Activated CD4-positive, alpha-beta memory T cell treated with anti-CD3 and anti-CD28 coated beads, Interleukin-2, amount 10 ng/mL, durations not matched to agents 7 days and 5 days (primary cell): ENCODE measurements at regions not wholly inside any gene's neighbourhood (a gene's known extent, or its start where the extent isn't known, plus 50 kb on each side); places are given as distances from the start of the nearest gene placed in this dataset.

ENCODE experiments used
- CTCF ChIA-PET: fragments of 350-600 bp; sonication (Branson Sonifier 250); formaldehyde crosslinking; loops from one replicate; lab custom pipeline; 2021; ENCODE audit warnings: antibody characterized with exemption, inconsistent platforms; lab: Charles Lee
- POLR2A ChIA-PET: fragments of 350-600 bp; sonication (Branson Sonifier 250); formaldehyde crosslinking; loops from one replicate; lab custom pipeline; 2021; ENCODE audit warnings: antibody characterized with exemption; lab: Charles Lee
- DNase-seq: peaks from one replicate; pipeline ENCODE4 v3.0.0-alpha.2; 2020
- H3K27ac Mint-ChIP-seq: one replicate; pipeline ENCODE4 v1.8.0; 2021; ENCODE audit warnings: mild to moderate bottlenecking, mixed read lengths
- H3K27me3 Mint-ChIP-seq: one replicate; pipeline ENCODE4 v1.8.0; 2021; ENCODE audit warnings: mixed read lengths
- H3K36me3 Mint-ChIP-seq: one replicate; pipeline ENCODE4 v1.8.0; 2021; ENCODE audit warnings: low read depth, mixed read lengths
- H3K4me1 Mint-ChIP-seq: one replicate; pipeline ENCODE4 v1.8.0; 2021; ENCODE audit warnings: mixed read lengths
- H3K4me3 Mint-ChIP-seq: one replicate; pipeline ENCODE4 v1.8.0; 2021; ENCODE audit warnings: mild to moderate bottlenecking, mixed read lengths
- H3K9me3 Mint-ChIP-seq: one replicate; pipeline ENCODE4 v1.8.0; 2021; ENCODE audit warnings: mixed read lengths

GRCh38 chr12:130242506-130242905 is 80.2 kb downstream of the FZD10 start:
- DNase-seq: no peak
- H3K4me1 Mint-ChIP-seq: no peaks in the 10 kb centered on the region
- H3K9me3 Mint-ChIP-seq: peaks cover 5% of the 10 kb centered on the region
- H3K36me3 Mint-ChIP-seq: no peaks in the 10 kb centered on the region
- no peak overlapping the region for H3K27ac Mint-ChIP-seq
- POLR2A ChIA-PET: no interaction called here
- no peaks in the 10 kb centered on the region for H3K27me3 Mint-ChIP-seq
- CTCF ChIA-PET: no interaction called here
- no peak overlapping the region for H3K4me3 Mint-ChIP-seq

GRCh38 chr12:130245251-130245650 is 83.0 kb downstream of the FZD10 start:
- H3K4me3 Mint-ChIP-seq: no peak overlapping the region
- H3K9me3 Mint-ChIP-seq: peaks cover 9% of the 10 kb centered on the region
- no peak overlapping the region for H3K27ac Mint-ChIP-seq
- H3K27me3 Mint-ChIP-seq: no peaks in the 10 kb centered on the region
- ChIA-PET POLR2A (no interaction called here), CTCF (no interaction called here)
- H3K36me3 Mint-ChIP-seq: no peaks in the 10 kb centered on the region
- DNase-seq: no peak
- H3K4me1 Mint-ChIP-seq: no peaks in the 10 kb centered on the region

GRCh38 chr12:130246560-130246959 is 84.3 kb downstream of the FZD10 start:
- H3K4me3 Mint-ChIP-seq: no peak overlapping the region
- no peak overlapping the region for H3K27ac Mint-ChIP-seq

GRCh38 chr12:130247634-130248237 is 85.5 kb downstream of the FZD10 start:
- H3K4me3 Mint-ChIP-seq: no peak overlapping the region
- H3K27me3 Mint-ChIP-seq: no peaks in the 10 kb centered on the region
- ChIA-PET CTCF (interaction anchor here (1.2 kb wide), 1 partner anchor 34 kb away, joined by 3 read pairs; no protein-coding TSS in a partner anchor), POLR2A (no interaction called here)
- DNase-seq: no peak
- peaks cover 7% of the 10 kb centered on the region for H3K9me3 Mint-ChIP-seq
- H3K36me3 Mint-ChIP-seq: no peaks in the 10 kb centered on the region
- no peak overlapping the region for H3K27ac Mint-ChIP-seq
- no peaks in the 10 kb centered on the region for H3K4me1 Mint-ChIP-seq

More at GRCh38 chr12:130246560-130246959, 84.3 kb downstream of the FZD10 start:
- POLR2A ChIA-PET: no interaction called here
- Mint-ChIP-seq H3K4me1 (no peaks in the 10 kb centered on the region), H3K27me3 (no peaks in the 10 kb centered on the region), H3K36me3 (no peaks in the 10 kb centered on the region), H3K9me3 (peaks cover 9% of the 10 kb centered on the region)
- CTCF ChIA-PET: no interaction called here
- DNase-seq: no peak

- no peak for DNase-seq
- no peaks in the 10 kb centered on the region for H3K27me3 Mint-ChIP-seq
- CTCF ChIA-PET: no interaction called here
- POLR2A ChIA-PET: no interaction called here
- H3K27ac Mint-ChIP-seq: no peak overlapping the region
- no peak overlapping the region for H3K4me3 Mint-ChIP-seq
- H3K4me1 Mint-ChIP-seq: no peaks in the 10 kb centered on the region
- H3K9me3 Mint-ChIP-seq: peaks cover 7% of the 10 kb centered on the region
- no peaks in the 10 kb centered on the region for H3K36me3 Mint-ChIP-seq
Observed at GRCh38 chr12:130249376-130249775, 87.1 kb downstream of the FZD10 start.

- Mint-ChIP-seq H3K9me3 (peaks cover 7% of the 10 kb centered on the region), H3K27me3 (no peaks in the 10 kb centered on the region), H3K4me3 (no peak overlapping the region), H3K4me1 (no peaks in the 10 kb centered on the region), H3K36me3 (no peaks in the 10 kb centered on the region), H3K27ac (no peak overlapping the region)
- POLR2A ChIA-PET: no interaction called here
- CTCF ChIA-PET: no interaction called here
- DNase-seq: no peak
Observed at GRCh38 chr12:130251236-130251780, 86.4 kb upstream of the PIWIL1 start.

- Mint-ChIP-seq H3K27ac (no peak overlapping the region), H3K27me3 (no peaks in the 10 kb centered on the region)
Observed at GRCh38 chr12:130253866-130254265, 83.8 kb upstream of the PIWIL1 start.

GRCh38 chr12:130254461-130255276 is 83.0 kb upstream of the PIWIL1 start:
- CTCF ChIA-PET: interaction anchor here (0.7 kb wide), 2 partner anchors 54 to 668 kb away, joined by 3 to 4 read pairs; no protein-coding TSS in a partner anchor
- no peak overlapping the region for H3K4me3 Mint-ChIP-seq

More at GRCh38 chr12:130253866-130254265, 83.8 kb upstream of the PIWIL1 start:
- POLR2A ChIA-PET: no interaction called here
- Mint-ChIP-seq H3K4me1 (no peaks in the 10 kb centered on the region), H3K4me3 (no peak overlapping the region), H3K9me3 (no peaks in the 10 kb centered on the region), H3K36me3 (no peaks in the 10 kb centered on the region)
- CTCF ChIA-PET: no interaction called here
- no peak for DNase-seq

GRCh38 chr12:130258863-130259262 is 78.8 kb upstream of the PIWIL1 start:
- Mint-ChIP-seq H3K4me3 (no peak overlapping the region), H3K27ac (no peak overlapping the region), H3K9me3 (peaks cover 6% of the 10 kb centered on the region), H3K4me1 (no peaks in the 10 kb centered on the region), H3K36me3 (no peaks in the 10 kb centered on the region), H3K27me3 (no peaks in the 10 kb centered on the region)
- no peak for DNase-seq
- ChIA-PET POLR2A (no interaction called here), CTCF (no interaction called here)

More at GRCh38 chr12:130254461-130255276, 83.0 kb upstream of the PIWIL1 start:
- H3K4me1 Mint-ChIP-seq: no peaks in the 10 kb centered on the region
- POLR2A ChIA-PET: no interaction called here
- H3K27me3 Mint-ChIP-seq: no peaks in the 10 kb centered on the region
- H3K36me3 Mint-ChIP-seq: no peaks in the 10 kb centered on the region
- no peak for DNase-seq
- H3K9me3 Mint-ChIP-seq: peaks cover 5% of the 10 kb centered on the region
- H3K27ac Mint-ChIP-seq: no peak overlapping the region

- POLR2A ChIA-PET: no interaction called here
- H3K27me3 Mint-ChIP-seq: no peaks in the 10 kb centered on the region
- DNase-seq: no peak
Observed at GRCh38 chr12:130263025-130263424, 74.7 kb upstream of the PIWIL1 start.

GRCh38 chr12:130263996-130264395 is 73.7 kb upstream of the PIWIL1 start:
- no peak for DNase-seq
- Mint-ChIP-seq H3K36me3 (no peaks in the 10 kb centered on the region), H3K4me3 (no peak overlapping the region), H3K4me1 (no peaks in the 10 kb centered on the region), H3K9me3 (peaks cover 9% of the 10 kb centered on the region), H3K27ac (no peak overlapping the region), H3K27me3 (no peaks in the 10 kb centered on the region)
- ChIA-PET POLR2A (no interaction called here), CTCF (no interaction called here)

More at GRCh38 chr12:130263025-130263424, 74.7 kb upstream of the PIWIL1 start:
- Mint-ChIP-seq H3K27ac (no peak overlapping the region), H3K4me1 (no peaks in the 10 kb centered on the region), H3K36me3 (no peaks in the 10 kb centered on the region), H3K9me3 (peaks cover 9% of the 10 kb centered on the region), H3K4me3 (no peak overlapping the region)
- CTCF ChIA-PET: no interaction called here

GRCh38 chr12:130266751-130267150 is 70.9 kb upstream of the PIWIL1 start:
- no peak overlapping the region for H3K4me3 Mint-ChIP-seq
- no peak for DNase-seq
- no peak overlapping the region for H3K27ac Mint-ChIP-seq
- no peaks in the 10 kb centered on the region for H3K4me1 Mint-ChIP-seq
- ChIA-PET POLR2A (no interaction called here), CTCF (no interaction called here)
- peaks cover 3% of the 10 kb centered on the region for H3K9me3 Mint-ChIP-seq
- H3K27me3 Mint-ChIP-seq: no peaks in the 10 kb centered on the region
- H3K36me3 Mint-ChIP-seq: no peaks in the 10 kb centered on the region

- POLR2A ChIA-PET: no interaction called here
- CTCF ChIA-PET: interaction anchor here (0.9 to 2.8 kb wide), 5 partner anchors 8 to 56 kb away, joined by 3 to 8 read pairs (median 5); no protein-coding TSS in a partner anchor
- no peaks in the 10 kb centered on the region for H3K4me1 Mint-ChIP-seq
- DNase-seq: no peak
- no peak overlapping the region for H3K27ac Mint-ChIP-seq
- no peaks in the 10 kb centered on the region for H3K36me3 Mint-ChIP-seq
- H3K4me3 Mint-ChIP-seq: peak overlapping the region; percentile 8
- H3K27me3 Mint-ChIP-seq: no peaks in the 10 kb centered on the region
- peaks cover 13% of the 10 kb centered on the region for H3K9me3 Mint-ChIP-seq
Observed at GRCh38 chr12:130280231-130280630, 57.5 kb upstream of the PIWIL1 start.
